BJ (cell line): ENCODE measurements at regions not wholly inside any gene's neighbourhood (a gene's known extent, or its start where the extent isn't known, plus 50 kb on each side); places are given as distances from the start of the nearest gene placed in this dataset.

Source experiments
- CTCF ChIA-PET: fragments of 350-600 bp; formaldehyde crosslinking; extraction: SDS; loops from one replicate; lab custom pipeline; 2021; ENCODE audit warnings: antibody characterized with exemption, inconsistent platforms; lab: Yijun Ruan, JAX
- POLR2A ChIA-PET: fragments of 300-600 bp; sonication (Branson Sonifier 250); formaldehyde crosslinking; extraction: SDS; loops from one replicate; lab custom pipeline; 2021; ENCODE audit warnings: antibody characterized with exemption; lab: Charles Lee
- DNase-seq: peaks from one replicate; pipeline ENCODE4 v3.0.0-alpha.2; 2011; ENCODE audit warnings: low read depth
- H3K27me3 ChIP-seq: 2 replicates; pipeline ENCODE4 v1.6.0; 2011; ENCODE audit warnings: low read length; ENCODE audit not compliant: control insufficient read depth, insufficient read depth
- H3K36me3 ChIP-seq: 2 replicates; pipeline ENCODE4 v1.5.1; 2011; ENCODE audit warnings: low read length; ENCODE audit not compliant: control insufficient read depth, insufficient read depth
- H3K4me3 ChIP-seq: 2 replicates; pipeline ENCODE4 v1.5.1; 2011; ENCODE audit warnings: low read depth, mild to moderate bottlenecking, control low read depth, low read length
- CTCF ChIP-seq: IDR thresholded peaks from 2 replicates; pipeline ENCODE4 v1.5.1; 2011; ENCODE audit warnings: low read depth, mild to moderate bottlenecking, control low read depth, inconsistent platforms, low read length, moderate library complexity; ENCODE audit not compliant: insufficient read depth

GRCh38 chr6:8539453-8539852 is 104.1 kb upstream of the SLC35B3 start:
- no peak for DNase-seq
- H3K4me3 ChIP-seq, result no peak overlapping the region
- POLR2A ChIA-PET, result no interaction called here
- no peaks in the 10 kb centered on the region for H3K36me3 ChIP-seq
- CTCF ChIA-PET, result interaction anchor here (1.2 kb wide), 1 partner anchor 1890 kb away, joined by 5 read pairs; no protein-coding TSS in a partner anchor
- no peak for TF ChIP-seq CTCF
- no peaks in the 10 kb centered on the region for H3K27me3 ChIP-seq

- no peak for TF ChIP-seq CTCF
- POLR2A ChIA-PET, result no interaction called here
Observed at GRCh38 chr6:8536122-8536521, 100.8 kb upstream of the SLC35B3 start.

GRCh38 chr6:8535519-8535918 is 100.2 kb upstream of the SLC35B3 start:
- ChIA-PET CTCF (no interaction called here), POLR2A (no interaction called here)
- DNase-seq, result no peak
- Histone ChIP-seq H3K27me3 (no peaks in the 10 kb centered on the region), H3K4me3 (no peak overlapping the region), H3K36me3 (no peaks in the 10 kb centered on the region)
- no peak for TF ChIP-seq CTCF

More at GRCh38 chr6:8536122-8536521, 100.8 kb upstream of the SLC35B3 start:
- H3K4me3 ChIP-seq, result no peak overlapping the region
- H3K27me3 ChIP-seq, result no peaks in the 10 kb centered on the region
- H3K36me3 ChIP-seq, result no peaks in the 10 kb centered on the region
- DNase-seq, result no peak
- CTCF ChIA-PET, result interaction anchor here (0.5 kb wide), 1 partner anchor 1899 kb away, joined by 3 read pairs; no protein-coding TSS in a partner anchor

DNA sequence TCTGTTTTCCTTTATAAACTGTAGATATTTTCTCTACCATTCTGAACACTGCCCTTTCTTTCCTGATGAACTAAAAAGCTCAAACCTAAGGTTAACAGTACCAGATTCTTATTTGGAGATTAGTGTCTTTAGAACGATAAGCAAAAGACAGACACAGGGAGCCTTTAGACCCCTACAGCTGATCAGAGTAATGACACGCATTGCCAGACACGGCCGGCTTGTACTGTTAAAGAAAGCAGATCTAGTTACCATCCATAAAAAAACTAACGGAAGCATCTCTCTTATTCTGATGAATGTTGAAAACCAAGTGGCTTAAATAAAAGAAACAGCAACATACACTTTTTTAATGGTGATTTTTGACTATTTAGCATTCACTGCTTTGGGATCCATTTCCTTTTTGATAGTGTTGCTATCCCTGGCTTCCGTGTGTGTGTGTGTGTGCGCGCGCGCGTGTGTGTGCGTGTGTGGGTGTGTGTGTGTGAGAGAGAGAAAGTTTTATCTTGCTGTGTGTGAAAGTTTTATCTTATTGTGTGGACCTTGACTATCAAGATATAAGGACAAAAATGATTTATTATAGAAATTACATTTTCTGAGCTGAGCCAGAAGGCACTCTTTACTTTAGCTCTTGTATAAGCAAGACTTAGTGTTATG is 95.6 kb upstream of the SLC35B3 start:
- CTCF ChIA-PET, result interaction anchor here (0.6 kb wide), 1 partner anchor 1938 kb away, joined by 3 read pairs; no protein-coding TSS in a partner anchor
- DNase-seq, result no peak
- Histone ChIP-seq H3K4me3 (no peak overlapping the region), H3K27me3 (no peaks in the 10 kb centered on the region), H3K36me3 (no peaks in the 10 kb centered on the region)
- TF ChIP-seq CTCF, result no peak
- POLR2A ChIA-PET, result no interaction called here

DNA sequence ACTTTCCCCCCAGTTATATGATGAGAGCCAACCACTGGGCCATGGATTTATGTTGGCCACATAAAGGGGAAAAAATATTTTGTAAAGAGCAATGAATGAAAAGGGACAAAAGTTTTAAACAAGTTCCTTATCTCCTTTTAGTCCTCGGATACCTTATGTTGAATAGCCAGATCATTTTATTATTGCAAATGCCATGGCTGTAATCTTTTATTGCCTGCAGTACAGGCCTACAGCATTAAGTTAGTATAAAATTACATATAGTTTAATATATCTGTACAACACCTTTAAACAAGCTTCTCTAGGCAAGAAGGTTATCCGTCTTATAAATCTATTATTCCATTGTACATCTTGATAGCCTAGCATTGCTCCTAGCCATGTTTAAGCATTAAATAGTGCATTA is 93.9 kb upstream of the SLC35B3 start:
- TF ChIP-seq CTCF, result no peak
- no peak overlapping the region for H3K4me3 ChIP-seq
- ChIA-PET CTCF (no interaction called here), POLR2A (no interaction called here)
- no peak for DNase-seq
- no peaks in the 10 kb centered on the region for H3K36me3 ChIP-seq
- H3K27me3 ChIP-seq, result no peaks in the 10 kb centered on the region
